NOMO-1 treated with DMSO at 0.1 percent for 48 hours (cell line): ENCODE measurements at regions not wholly inside any gene's neighbourhood (a gene's known extent, or its start where the extent isn't known, plus 50 kb on each side); places are given as distances from the start of the nearest gene placed in this dataset.

Experiments used
- DNase-seq: peaks from one replicate; lab custom pipeline; 2025; ENCODE audit not compliant: unreplicated experiment; lab: John Stamatoyannopoulos, UW

DNA sequence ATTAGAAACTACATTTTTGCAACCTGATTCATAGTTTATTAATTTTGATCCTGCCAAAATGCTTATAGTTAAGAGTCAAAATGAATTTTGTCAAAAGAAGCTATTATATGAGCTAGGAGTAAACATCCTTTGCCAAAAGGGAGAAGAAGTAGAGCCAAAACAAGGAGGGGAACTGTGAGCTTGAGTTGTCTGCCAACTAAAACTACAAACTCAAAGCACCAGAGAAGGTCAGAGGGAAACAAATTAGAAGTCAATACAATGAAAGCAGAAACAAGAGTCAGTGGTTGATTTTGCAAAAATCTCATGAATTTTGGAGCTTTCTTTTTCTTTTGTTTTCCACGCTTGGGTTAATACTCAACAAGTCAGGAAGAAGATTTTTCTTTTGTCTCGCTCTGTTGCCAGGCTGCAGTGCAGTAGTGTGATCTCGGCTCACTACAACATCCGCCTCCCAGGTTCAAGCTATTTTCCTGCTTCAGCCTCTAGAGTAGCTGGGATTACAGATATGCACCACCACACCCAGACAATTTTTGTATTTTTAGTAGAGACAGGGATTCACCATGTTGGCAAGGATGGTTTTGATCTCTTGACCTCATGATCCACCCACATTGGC is 508.5 kb downstream of the RIT2 start:
- no peak for DNase-seq

GRCh38 chr18:42611134-42611533 is 504.4 kb downstream of the RIT2 start:
- DNase-seq, result no peak

DNA sequence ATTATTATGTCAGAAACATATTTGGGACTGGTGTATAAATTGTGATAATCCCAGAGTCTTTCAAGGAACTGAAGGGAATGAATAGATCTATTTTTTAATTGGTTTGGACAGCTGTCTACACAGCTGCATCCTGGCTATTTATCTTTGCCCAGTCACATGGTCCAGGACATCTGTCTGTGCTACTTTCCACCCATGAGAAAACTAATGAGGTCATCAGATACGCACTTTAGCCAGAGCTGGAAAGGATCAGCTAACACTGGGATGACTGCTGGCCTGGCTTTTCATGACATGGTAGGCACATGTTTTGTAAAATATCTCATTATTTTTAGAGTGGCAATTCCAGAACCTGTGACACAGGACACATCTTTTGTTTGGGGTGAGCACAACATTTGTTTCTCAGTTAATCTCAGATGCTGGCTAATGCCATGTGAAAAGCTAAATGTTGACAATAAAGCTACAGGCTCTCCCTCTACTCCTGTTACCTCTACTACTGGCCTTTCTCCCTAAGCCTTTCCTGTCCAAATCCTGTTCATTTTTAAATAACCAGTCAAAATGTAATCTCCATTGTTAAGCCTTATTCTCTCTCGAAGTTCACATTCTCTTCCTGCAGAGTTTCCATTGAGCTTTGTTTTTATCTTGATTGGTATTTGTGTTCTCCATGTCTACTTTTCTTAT is 500.7 kb downstream of the RIT2 start:
- DNase-seq, result no peak

DNA sequence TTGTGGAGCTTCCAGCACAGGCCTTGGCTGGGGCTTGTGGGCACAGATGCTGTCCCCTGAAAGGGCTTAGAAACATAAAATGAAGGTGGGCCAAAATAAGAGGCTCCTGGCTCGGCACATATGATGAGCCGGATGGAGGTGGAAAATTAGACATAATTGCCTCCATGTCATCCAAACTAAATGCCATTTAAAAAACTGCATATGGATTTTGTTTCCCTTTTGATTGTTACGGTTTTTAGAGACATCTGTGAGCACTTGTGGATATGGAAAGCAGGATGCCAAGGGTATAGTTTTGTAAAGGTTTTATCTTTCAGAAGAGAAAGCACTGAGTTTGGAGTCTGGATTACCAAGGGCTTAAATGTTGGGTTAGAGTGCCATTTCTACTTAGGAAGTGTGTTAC is 498.3 kb downstream of the RIT2 start:
- no peak for DNase-seq

GRCh38 chr18:42619771-42620170 is 495.7 kb downstream of the RIT2 start:
- DNase-seq, result no peak

DNA sequence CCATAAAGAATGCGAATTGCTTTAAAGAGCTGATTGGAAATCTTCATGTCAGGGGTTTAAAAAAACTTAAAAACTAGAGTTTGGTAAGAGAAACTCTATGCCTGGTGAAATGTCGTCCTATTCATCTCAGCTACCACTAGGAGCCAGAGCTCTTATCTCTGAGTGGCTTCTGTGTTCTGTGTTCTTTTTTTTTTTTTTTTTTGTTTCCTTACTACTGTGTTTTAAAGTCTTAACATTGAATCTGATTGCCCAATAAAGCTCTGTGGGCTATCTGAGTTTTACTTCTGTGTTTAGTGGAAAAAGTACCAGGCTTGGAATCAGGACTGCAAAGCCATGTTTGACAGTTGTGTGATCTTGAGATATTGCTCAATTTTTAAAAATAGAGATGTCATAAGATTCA is 494.8 kb downstream of the RIT2 start:
- no peak for DNase-seq

GRCh38 chr18:42623935-42624334 is 491.6 kb downstream of the RIT2 start:
- no peak for DNase-seq

GRCh38 chr18:42632801-42633200 is 482.7 kb downstream of the RIT2 start:
- DNase-seq, result no peak

DNA sequence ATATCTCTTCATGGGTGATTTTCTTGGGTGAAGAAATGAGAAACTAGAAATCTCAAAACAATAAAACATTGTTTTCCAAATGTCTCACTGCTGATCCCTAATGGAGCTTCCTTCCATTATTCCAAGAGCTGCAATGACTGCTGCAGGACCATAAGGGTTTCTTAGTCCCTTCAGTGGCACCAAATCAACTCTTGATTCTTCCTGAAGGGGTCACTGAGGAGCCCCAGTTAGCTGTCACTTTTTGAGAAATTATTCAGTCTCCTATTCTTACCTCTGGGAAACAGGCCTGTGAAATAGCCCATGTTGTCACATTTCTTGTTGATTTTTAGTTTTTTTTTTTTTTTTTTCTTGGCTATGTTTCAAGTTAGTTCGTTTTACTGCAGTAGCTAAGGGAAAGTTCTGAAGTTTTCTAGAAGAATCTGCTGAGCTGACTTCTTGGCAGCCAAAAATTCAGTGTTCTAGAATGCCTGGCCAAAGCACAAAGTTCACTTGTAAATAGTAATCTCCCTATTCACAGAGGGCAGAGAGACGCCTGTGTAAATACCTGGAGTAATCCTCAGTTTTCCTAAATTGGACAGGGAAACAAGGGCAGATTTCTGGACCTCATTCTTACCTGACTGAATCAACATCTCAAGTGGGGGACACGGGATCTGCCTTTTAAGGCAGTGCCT is 480.0 kb downstream of the RIT2 start:
- DNase-seq, result no peak

GRCh38 chr18:42636309-42636708 is 479.2 kb downstream of the RIT2 start:
- DNase-seq, result no peak

DNA sequence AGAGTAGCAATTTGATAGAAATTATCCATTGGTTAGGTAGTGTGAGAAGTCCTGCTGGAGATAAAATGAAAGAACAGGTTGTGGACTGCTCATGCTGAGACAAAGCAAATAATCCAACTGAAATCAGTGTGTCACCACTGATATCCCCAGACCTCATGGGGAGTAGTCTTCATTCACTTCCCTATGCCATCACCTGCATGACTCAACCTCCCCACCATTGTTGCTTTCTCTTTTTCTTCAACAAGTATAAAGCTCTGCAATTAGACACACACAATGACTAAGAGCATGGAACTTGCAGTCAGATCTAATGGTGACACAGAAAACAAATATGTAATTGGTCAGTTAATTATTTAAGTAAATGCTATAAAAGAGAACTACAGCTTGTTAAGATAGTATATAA is 475.3 kb downstream of the RIT2 start:
- no peak for DNase-seq

DNA sequence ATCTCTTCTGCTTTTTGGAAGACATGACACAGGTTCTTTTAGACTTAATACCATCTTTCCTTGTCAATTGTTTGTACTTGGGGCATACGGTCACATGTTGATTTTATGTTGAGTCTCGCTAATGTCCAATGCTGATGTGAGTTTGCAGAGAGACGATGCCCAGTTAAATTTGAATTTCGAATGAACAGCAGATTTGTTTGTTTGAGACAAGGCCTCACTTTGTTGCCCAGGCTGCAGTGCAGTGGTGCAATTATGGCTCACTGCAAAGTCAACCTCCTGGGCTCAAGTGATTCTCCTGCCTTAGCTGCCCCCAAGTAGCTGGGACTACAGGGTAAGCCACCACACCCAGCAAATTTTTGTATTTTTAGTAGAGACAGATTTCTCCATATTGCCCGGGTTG is 473.5 kb downstream of the RIT2 start:
- no peak for DNase-seq

- DNase-seq, result no peak
These were observed 470.8 kb downstream of the RIT2 start for GRCh38 chr18:42644729-42645131.

- DNase-seq, result no peak
These were observed 466.0 kb downstream of the RIT2 start for GRCh38 chr18:42649331-42650035.

GRCh38 chr18:42654556-42654955 is 460.9 kb downstream of the RIT2 start:
- peak; percentile 25 for DNase-seq

DNA sequence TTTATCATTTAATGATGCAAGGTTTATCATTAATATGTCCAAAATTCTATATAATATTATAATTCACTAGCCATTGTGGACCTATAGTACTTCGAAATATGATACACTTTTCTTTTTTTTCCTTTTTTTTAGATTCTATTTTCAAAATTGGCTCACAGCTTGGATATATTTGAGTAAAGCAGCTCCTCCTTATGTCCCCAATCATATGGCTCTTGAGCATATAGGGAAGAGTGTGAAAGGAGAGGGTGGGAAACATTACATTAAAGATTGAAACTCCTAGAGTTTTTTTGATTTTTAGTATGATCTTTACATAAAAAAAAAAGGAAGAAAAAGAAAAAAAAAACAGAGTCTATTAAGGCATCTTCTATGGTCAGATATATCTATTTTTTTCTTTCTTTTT is 457.9 kb downstream of the RIT2 start:
- no peak for DNase-seq

DNA sequence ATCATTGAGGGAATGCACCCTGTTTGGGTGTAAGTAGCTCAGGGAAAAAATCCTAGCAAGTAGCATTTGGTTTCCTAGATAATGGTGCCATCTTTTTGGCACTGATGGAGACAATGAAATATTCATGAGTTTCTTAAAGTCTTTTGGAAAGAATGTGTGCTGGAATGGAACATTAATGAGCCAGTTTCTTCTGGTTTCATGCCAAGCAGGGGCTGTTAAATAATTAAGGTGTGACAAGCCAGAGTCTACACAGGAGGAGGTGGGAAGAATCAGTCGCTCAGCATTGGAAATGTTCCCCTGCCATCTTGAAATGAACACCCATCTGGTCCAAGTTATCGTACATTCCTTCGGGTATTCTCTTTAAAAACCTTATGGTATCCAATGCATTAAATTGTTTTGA is 457.3 kb downstream of the RIT2 start:
- no peak for DNase-seq

GRCh38 chr18:42659187-42659586 is 456.3 kb downstream of the RIT2 start:
- DNase-seq, result no peak

DNA sequence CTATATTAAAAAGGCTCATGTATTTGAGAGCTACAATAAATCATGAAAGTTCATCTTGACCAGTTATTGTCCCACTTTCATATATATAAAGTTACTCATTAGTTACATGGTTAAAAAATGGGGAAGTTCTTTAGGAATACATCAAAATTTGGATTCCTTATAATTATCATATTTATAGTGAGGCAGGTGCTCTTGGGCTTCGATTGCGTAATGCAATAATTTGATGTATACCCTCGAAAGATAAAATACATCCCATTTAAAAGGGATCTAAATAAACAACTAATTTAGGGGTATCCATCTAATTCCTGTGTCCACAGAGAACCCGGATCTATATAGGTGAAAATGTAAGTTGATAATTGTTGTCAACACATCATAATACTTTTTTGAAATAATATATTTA is 444.6 kb downstream of the RIT2 start:
- DNase-seq, result no peak

- DNase-seq, result no peak
These were observed 439.7 kb downstream of the RIT2 start for GRCh38 chr18:42675810-42676209.

GRCh38 chr18:42683094-42683493 is 432.4 kb downstream of the RIT2 start:
- no peak for DNase-seq

- DNase-seq, result no peak
These were observed 426.2 kb downstream of the RIT2 start for GRCh38 chr18:42689310-42689709.
